Upper lobe of left lung (tissue), 4 donors: ENCODE measurements at regions not wholly inside any gene's neighbourhood (a gene's known extent, or its start where the extent isn't known, plus 50 kb on each side); places are given as distances from the start of the nearest gene placed in this dataset.

ENCODE experiments used
- CTCF ChIP-seq, 6 experiments: fragments of 450-650 bp in 4 of 6; fragments of 200-600 bp in 2 of 6; sonication (generic) in 2 of 6; IDR thresholded peaks; one replicate each; pipeline ENCODE4 v1.5.1; 2016 to 2019; ENCODE audit warnings: antibody characterized with exemption in 6 of 6
- EP300 ChIP-seq, 4 donors: sonication (generic); formaldehyde crosslinking; IDR thresholded peaks; one replicate each; pipeline ENCODE4 v1.5.1; 2017; ENCODE audit warnings: antibody characterized with exemption in 4 of 4, control low read depth in 2 of 4
- POLR2A ChIP-seq, 4 donors: fragments of 450-650 bp; IDR thresholded peaks; one replicate each; pipeline ENCODE4 v1.5.1; 2016 to 2017; ENCODE audit warnings: antibody characterized with exemption in 4 of 4, mild to moderate bottlenecking in 2 of 4
- POLR2AphosphoS5 ChIP-seq, 2 donors: sonication (generic); formaldehyde crosslinking; IDR thresholded peaks; one replicate each; pipeline ENCODE4 v1.5.1; 2017; ENCODE audit warnings: antibody characterized with exemption in 2 of 2

- TF ChIP-seq CTCF (IDR thresholded peaks at IDR 0.05) (no peak), POLR2AphosphoS5 (IDR thresholded peaks at IDR 0.05) (no peak), EP300 (IDR thresholded peaks at IDR 0.05) (no peak), POLR2A (IDR thresholded peaks at IDR 0.05) (no peak)
Measured at GRCh38 chr6:53436526-53437303, 88.0 kb upstream of the ELOVL5 start.
